AML-193 (cell line): ENCODE measurements at regions not wholly inside any gene's neighbourhood (a gene's known extent, or its start where the extent isn't known, plus 50 kb on each side); places are given as distances from the start of the nearest gene placed in this dataset.

Experiments
- DNase-seq, 2 experiments: peaks; one replicate each; lab custom pipeline; 2025; lab: John Stamatoyannopoulos, UW

DNA sequence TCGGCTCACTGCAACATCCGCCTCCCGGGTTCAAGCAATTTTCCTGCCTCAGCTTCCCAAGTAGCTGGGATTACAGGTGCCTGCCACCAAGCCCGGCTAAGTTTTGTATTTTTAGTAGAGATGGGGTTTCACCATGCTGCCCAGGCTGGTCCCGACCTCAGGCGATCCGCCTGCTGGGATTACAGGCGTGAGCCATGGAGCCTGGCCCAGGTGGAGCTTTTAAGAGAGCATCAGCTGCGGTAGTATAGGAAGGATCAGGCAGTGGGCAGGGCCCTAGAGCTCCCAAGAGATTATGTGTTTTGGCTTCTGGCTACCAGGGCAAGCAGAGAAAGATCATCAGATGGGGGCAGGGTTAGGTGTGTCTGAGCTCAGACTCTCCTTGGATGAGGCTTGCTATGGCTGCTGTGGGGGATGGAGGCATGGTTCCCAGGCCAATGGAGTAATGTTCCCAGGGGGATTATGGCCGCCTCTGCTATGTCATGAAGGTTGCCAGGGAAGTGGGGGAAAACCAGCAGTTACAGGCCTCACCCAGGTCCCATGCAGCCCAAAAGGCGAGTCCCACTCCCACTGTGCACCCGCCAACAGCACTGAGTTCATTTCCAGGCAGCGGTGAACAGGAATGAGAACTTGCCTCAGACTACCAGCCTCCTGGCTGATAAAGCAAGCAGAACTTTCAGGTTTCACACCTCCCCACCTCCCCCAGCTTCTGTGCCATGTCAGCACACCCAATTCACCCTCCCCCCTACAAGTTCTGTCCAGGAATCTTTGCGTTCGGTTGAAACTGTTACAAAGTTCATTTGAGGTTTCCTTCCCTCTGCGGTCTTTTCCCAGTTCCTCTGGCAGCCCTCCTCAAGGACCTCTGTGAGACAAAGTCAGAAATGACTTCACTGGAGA lies 507.6 kb downstream of the SPATA31D1 start:
- no peak for DNase-seq

GRCh38 chr9:82498541-82499317 lies 510.2 kb downstream of the SPATA31D1 start:
- no peak for DNase-seq

- DNase-seq: no peak
Observed at GRCh38 chr9:82499337-82499736, 510.8 kb downstream of the SPATA31D1 start.

GRCh38 chr9:82504620-82505019 lies 516.0 kb downstream of the SPATA31D1 start:
- DNase-seq: no peak

DNA sequence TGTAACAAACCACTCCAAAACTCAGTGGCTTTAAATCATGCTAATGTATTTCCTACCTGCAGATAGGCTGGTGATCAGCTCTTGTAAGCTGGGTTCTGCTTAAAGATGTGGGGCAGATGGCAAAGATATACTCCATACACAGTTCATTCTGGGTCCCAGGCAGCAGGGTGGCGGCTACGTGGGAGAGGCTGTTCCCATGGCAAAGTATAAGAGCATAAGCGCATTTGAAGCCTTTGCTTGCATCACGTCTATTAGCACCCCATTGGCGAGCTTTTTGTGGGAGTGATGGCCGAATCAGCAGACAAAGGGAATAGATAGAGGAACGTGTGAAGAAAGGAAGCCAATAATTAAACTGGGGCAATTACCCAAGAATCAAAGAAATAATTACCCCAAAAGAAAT lies 523.1 kb downstream of the SPATA31D1 start:
- no peak for DNase-seq

- no peak for DNase-seq
Observed at GRCh38 chr9:82512728-82513127, 524.2 kb downstream of the SPATA31D1 start.

DNA sequence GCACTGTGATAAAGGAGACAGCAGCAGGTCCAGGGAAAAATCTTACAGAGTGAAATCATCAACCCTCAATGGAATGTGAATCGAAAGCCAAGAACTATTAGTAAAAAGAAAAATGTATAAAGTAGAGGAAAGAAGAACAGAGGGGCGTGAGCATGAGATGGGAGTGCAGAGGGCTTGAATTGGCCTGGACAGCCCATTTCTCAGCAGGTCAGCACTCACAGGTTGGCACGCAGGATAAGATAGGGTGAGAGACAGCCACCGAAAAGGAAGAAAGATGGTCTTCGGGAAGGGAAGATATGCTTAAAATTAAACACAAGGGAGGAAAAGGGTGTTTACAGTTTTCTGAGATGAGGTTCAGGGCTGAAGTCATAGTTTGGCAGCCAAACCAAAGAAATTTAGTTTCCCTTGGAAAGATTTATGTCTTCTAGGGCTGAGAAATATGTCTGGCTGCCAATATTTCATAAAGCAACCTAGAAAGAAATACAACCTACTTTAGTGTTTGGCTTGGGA lies 524.7 kb downstream of the SPATA31D1 start:
- no peak for DNase-seq

DNA sequence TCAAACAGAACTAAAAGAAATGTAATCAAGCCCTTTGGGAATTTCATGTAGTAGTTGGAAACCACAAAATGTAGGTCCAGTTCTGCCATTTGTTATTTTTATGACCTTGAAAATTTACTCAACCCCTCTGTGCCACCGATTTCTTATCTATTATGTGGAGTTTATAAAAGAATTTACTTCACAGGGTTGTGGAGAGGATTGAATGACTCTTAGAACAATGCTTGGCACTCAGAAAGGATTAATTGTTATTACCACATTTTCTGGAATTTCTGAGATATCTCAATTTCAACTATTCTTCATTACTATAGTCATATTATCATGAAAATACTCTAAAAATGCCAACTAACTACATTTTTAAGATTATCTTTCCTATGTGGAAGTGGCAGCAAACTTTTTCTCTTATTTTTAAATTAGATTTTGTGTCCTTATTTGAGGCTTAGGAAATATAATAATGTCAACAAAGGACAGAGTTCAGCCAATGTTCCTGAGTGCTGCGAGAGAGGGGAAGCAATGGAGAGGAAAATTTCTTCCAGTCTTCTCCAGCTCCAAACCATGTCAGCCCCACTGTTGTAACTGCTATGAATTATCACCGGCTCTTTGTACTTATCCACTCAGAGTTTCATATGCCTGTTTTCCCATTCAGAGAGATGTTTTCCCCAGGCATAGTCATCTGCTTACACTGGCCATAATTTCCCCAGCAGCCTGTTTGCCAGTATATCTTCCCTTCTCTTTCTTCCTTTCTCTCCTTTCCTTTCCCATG lies 525.6 kb downstream of the SPATA31D1 start:
- DNase-seq: no peak

- no peak for DNase-seq
Observed at GRCh38 chr9:82518868-82519267, 530.3 kb downstream of the SPATA31D1 start.

DNA sequence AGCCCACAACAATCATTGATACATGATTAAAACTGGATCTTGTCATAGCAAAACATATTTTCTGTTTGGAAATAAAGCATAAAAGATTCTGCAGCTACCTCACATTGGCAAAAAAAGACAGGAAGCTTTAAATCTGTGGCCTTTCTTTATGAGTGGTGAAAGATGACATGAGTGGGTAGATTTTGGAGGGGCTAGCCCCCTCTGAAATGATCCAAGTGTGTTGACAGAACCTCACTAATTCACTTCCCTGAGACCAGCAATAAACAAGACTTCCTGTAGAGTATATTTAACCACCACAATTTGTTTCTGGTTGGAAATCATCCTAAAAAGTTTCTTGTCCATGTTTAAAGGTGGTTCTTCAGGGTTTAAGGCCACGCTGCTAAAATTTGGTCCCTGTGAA lies 530.8 kb downstream of the SPATA31D1 start:
- no peak for DNase-seq

DNA sequence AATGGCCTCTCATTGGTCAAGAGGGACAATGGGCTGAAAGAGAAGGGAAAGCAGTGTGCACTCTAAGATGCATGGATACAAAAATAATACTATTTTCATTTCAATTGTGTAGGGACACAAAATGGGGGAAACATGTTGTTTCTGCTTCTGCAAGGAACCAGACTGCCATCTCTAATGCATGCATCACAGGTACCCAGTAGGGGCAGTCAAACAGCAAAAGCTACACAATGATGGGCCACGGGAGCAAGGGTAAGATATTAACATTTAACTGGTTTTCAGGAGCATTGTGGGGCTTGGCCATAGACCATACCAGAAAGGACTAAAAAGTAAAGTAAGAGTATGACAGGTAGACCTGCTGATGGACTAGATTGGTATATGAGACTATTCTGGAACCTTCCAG lies 535.8 kb downstream of the SPATA31D1 start:
- DNase-seq: no peak

- DNase-seq: no peak
Observed at GRCh38 chr9:82526577-82526976, 536.4 kb downstream of the RASEF start.

DNA sequence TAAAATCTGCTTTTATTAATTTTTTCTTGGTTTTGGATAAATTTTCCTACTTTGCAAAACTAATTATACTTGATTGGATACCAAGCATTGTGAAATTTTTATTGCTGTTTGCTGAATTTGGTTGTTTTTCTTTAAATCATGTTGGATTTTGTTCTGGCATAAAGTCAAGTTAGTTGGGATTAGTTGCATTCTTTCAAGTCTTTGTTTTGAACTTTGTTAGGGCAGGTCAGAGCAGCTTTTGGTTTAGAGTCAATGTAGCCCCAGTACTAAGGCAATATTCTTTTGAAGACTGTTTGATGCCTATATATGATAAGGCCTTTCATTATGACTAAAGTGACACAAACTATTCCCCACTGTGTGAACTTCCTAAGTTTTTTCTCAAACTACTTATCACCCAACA lies 531.1 kb downstream of the RASEF start:
- no peak for DNase-seq

GRCh38 chr9:82532504-82533180 lies 530.3 kb downstream of the RASEF start:
- peak; percentile 0 to 10 for DNase-seq

DNA sequence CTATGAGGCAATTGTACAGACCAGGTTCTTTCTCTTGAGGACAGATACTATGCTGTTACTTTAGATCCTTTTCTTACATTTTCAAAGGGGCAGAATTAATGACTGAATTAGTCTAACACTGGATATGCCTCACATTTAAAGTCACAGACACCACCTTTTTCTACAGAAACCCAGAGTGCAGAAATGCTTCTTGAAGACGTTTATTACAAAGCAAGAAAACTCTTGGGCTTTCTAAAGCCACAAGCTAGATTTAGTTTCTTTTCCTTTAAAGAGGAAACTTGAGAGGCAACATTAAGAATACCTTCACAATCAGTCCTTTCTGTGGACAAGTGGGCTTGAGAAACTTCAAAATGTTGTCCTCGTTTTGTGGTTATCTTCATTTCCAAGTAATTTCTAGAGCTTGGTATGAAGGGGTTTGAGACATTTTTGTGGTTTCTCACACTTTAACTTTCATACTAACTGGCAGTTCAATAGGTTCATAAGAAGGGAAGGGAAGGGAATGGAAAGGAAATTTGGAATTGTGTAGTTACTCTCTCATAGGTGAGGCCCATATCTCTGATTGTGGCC lies 527.4 kb downstream of the RASEF start:
- DNase-seq: no peak

- DNase-seq: no peak
Observed at GRCh38 chr9:82538634-82539033, 524.3 kb downstream of the RASEF start.

- DNase-seq: no peak
Observed at GRCh38 chr9:82539146-82539545, 523.8 kb downstream of the RASEF start.

- DNase-seq: no peak
Observed at GRCh38 chr9:82539856-82540579, 522.9 kb downstream of the RASEF start.

- DNase-seq: no peak
Observed at GRCh38 chr9:82543726-82544125, 519.2 kb downstream of the RASEF start.

- DNase-seq: no peak
Observed at GRCh38 chr9:82546136-82546535, 516.8 kb downstream of the RASEF start.

GRCh38 chr9:82547995-82548394 lies 514.9 kb downstream of the RASEF start:
- no peak for DNase-seq
